Epithelial cell of prostate (primary cell): ENCODE measurements at regions not wholly inside any gene's neighbourhood (a gene's known extent, or its start where the extent isn't known, plus 50 kb on each side); places are given as distances from the start of the nearest gene placed in this dataset.

ENCODE experiments used
- DNase-seq: peaks from one replicate; pipeline ENCODE4 v3.0.0-alpha.2; 2011; ENCODE audit warnings: low read depth, low spot score
- H3K27ac ChIP-seq: fragments of 450-650 bp; 2 replicates; pipeline ENCODE4 v1.5.1; 2017; ENCODE audit warnings: mild to moderate bottlenecking

- H3K27ac ChIP-seq, result no peak overlapping the region
- DNase-seq, result no peak
Observed at GRCh38 chr5:8230868-8231267, 361.9 kb downstream of the MTRR start.

DNA sequence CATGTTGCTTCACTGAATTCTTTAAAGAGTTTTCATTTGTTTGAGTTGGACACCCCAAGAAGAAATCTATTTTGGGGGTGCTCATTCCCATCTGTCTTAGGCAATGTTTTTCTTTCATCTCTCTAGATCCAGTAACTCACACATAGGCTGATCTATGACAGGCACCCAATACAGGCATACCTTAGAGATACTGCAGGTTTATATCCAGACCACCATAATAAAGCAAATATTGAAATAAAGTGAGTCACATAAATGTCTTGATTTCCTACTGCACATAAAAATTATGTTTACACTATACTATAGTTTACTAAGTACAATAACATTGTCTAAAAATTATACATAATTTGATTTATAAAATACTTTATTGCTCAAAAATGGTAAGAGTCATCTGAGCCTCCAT is 364.5 kb downstream of the MTRR start:
- H3K27ac ChIP-seq, result no peak overlapping the region
- no peak for DNase-seq

GRCh38 chr5:8234179-8234770 is 365.3 kb downstream of the MTRR start:
- no peak overlapping the region for H3K27ac ChIP-seq
- no peak for DNase-seq

DNA sequence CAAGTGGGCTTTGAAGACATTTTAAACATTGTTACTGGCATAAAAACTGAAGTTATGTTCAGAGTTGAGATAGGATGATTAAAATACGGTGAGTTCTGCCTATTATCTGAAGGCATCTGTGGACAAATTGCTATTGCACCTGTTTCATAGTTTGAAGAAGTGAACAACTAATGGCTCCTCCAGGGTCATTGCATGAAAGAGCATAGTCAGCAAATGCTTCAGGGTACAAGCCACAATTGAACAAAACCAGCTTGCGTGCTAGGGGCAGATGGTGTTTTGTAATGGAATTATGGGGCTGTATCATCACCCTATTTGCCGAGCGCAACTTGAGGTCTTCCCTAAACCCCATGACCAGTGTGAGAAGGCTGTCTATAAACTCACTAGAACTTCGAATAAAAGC is 369.1 kb downstream of the MTRR start:
- no peak for DNase-seq

DNA sequence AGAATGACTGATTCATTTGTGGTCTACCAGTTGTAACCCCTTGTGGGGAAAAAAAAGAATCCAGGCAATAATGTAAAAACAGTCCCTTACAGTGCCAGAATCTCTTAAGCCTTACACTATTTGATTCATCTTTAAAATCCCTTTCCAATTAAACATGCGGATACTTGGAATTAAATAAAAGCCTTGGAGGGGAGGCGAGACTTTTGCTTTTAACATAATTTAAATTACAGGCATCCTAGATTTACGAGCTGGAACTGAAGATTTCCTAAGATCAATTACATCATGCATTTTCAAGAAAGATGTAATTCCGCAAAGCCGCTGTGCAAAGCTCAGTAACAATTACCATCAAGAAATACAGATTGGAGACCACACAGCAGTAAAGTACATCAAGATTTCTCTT is 370.2 kb downstream of the MTRR start:
- DNase-seq, result no peak
- no peak overlapping the region for H3K27ac ChIP-seq

More for the DNA sequence above, 369.1 kb downstream of the MTRR start:
- H3K27ac ChIP-seq, result no peak overlapping the region

DNA sequence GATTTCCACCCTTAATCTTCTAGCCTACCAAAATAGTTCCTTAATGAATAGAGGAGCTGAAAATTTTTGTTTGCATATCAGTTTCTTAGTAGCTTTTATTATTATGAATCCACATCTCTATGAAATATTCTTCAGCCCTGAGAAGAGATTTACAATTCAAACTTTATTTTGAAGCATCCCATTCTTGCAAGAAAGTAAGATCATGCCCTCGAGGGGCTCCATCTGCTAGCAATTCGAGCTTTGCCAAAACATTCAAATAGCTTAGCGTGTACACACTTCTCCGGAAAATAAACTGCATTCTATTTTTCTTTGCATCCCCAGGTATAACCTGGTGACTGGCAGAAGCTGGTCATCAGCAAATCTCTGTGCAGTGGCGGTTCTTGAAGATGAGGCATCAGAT is 370.7 kb downstream of the MTRR start:
- H3K27ac ChIP-seq, result no peak overlapping the region
- no peak for DNase-seq

GRCh38 chr5:8241076-8241475 is 372.1 kb downstream of the MTRR start:
- H3K27ac ChIP-seq, result no peak overlapping the region
- no peak for DNase-seq

GRCh38 chr5:8241558-8241957 is 372.6 kb downstream of the MTRR start:
- no peak for DNase-seq
- H3K27ac ChIP-seq, result no peak overlapping the region

DNA sequence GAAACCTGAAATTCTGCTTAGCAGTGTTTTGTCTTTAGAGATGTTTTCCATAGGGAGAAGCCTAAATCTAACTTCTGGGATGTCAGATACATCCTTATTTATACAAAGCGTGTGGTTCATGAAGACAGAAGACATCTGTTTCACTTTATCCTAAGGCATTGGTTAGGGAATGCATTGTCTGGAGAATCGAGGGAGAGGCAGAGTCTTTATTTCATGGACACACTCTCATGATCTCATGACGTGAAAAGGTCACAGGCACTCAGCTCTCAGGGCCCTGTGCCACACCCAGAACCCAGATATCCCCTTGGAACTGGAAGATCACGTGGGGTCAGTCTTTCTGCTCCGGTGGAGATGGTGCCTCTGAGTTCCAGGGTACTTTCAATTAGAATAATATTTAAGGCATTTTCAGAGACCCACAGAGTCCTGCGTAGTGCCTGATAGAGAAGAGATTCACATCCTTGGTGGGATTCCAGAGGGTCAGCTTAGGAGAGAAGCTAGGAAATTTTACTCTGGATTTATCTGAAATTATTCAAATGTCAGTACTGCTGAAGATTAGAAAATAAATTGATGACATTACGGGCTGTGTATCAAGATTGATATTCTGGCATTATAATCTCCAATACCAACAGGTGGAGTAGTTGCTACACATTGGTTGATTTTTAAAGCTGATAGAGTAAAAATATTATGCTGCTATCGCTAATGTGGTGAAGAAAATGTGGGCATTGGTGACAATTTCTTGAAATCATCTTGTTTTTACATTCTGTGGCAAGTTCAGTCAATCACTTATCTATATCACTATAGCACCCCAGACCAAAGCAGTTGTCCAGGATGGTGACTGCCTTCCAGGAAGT is 378.3 kb downstream of the MTRR start:
- H3K27ac ChIP-seq, result no peak overlapping the region

DNA sequence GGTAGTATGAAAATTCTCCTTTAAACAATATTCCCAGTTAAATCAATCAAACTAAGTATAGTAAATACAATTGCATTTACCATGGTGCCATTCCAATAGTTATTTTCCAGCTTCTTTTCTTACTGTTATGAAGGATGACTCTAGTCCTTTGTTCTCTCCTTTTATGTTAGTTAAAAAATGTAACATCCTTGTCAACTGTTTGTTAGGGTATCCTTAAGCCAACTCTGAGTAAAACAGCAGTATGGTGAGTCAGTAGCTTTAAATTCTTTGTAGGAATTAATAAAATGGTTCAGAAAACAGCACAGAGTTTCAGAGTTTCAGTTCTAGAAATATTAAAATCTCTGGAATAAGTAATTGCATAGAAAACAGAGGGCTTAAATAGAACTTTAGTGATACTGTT is 384.4 kb downstream of the MTRR start:
- no peak overlapping the region for H3K27ac ChIP-seq
- no peak for DNase-seq

More for the DNA sequence above, 378.3 kb downstream of the MTRR start:
- no peak for DNase-seq

DNA sequence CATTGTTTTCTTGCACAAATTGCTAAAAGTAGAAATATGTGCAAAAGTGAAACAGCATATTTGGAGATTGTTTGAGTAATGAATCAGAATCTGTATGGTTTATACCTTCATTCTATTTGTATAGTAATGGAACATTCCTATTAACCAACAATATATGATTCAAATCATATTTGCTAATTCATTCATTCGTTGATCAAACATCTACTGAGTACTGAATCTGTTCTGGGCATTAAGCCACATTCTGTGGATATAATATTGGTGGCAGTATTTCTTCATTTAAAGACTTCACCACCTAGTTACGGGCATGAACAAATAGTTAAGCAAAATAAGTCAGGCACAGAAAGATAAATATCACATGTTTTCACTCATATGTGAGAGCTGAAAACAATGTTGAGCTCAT is 385.7 kb downstream of the MTRR start:
- no peak overlapping the region for H3K27ac ChIP-seq
- no peak for DNase-seq

- no peak for DNase-seq
Observed at GRCh38 chr5:8258801-8259200, 389.9 kb downstream of the MTRR start.

GRCh38 chr5:8270246-8270645 is 401.3 kb downstream of the MTRR start:
- H3K27ac ChIP-seq, result no peak overlapping the region
- no peak for DNase-seq

More at GRCh38 chr5:8258801-8259200, 389.9 kb downstream of the MTRR start:
- H3K27ac ChIP-seq, result no peak overlapping the region

- DNase-seq, result no peak
- no peak overlapping the region for H3K27ac ChIP-seq
Observed at GRCh38 chr5:8280711-8281363, 411.9 kb downstream of the MTRR start.

DNA sequence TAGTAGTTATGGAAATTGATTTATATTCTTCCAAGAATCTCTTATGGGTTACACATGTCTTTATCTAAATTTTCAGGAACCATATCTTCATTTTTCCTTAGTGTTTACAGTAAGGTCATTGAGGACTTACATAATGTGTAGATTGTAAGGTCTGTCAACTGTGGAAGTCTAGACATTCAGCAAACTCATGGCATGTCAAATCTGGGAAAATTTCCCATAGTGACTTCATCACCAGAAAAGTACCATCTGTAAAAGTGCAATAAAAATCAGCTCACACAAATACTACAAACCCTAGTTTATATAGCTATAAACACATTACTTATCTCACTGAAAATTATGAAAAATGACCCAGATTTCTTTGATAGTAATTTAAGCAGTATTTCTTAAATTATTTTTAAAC is 419.4 kb downstream of the MTRR start:
- no peak overlapping the region for H3K27ac ChIP-seq
- no peak for DNase-seq

- DNase-seq, result no peak
- no peak overlapping the region for H3K27ac ChIP-seq
Observed at GRCh38 chr5:8288897-8289516, 420.1 kb downstream of the MTRR start.

GRCh38 chr5:8289779-8290178 is 420.8 kb downstream of the MTRR start:
- no peak for DNase-seq
- no peak overlapping the region for H3K27ac ChIP-seq

DNA sequence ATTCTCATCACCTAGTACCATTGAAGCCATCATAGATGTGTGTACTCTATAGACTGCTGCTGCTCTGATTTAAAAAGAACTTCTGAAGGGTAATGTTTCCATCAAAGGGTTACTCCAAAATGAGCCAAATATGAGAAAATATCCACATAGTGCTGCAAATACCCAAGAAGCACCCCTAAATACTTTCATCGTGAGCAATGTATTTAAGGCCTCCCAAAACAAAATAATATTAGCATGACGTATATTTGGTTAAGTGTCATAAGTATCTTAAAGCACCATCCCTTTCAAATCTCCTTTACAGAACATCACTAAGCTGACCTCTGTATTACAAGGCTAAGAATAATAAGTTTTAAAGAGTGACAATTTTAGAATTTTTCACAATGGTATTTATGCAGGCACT is 421.8 kb downstream of the MTRR start:
- DNase-seq, result no peak

GRCh38 chr5:8291641-8292040 is 422.7 kb downstream of the MTRR start:
- no peak for DNase-seq
- no peak overlapping the region for H3K27ac ChIP-seq

More for the DNA sequence above, 421.8 kb downstream of the MTRR start:
- H3K27ac ChIP-seq, result no peak overlapping the region

- no peak for DNase-seq
- H3K27ac ChIP-seq, result no peak overlapping the region
Observed at GRCh38 chr5:8295141-8295540, 426.2 kb downstream of the MTRR start.

DNA sequence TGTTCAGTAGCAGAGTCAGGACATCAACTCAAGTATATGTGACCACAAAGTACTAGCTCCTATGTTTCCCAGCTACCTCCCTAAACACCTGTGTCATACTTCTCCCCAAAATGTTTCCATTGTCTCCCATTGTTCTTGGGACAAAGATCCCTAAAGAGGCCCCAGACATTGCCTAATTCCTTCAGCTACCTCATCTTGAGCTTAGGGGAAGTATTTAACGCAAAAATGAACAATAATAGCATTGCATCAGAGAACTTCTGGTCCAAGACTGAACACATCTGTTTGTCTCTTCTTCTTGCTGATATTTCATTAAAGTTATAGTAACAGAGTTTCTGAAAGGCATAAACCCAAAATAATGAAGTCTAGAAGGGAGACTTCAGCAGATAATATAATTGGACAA is 430.8 kb downstream of the MTRR start:
- DNase-seq, result no peak
- H3K27ac ChIP-seq, result no peak overlapping the region
